HG03469 (cell line): ENCODE measurements at regions not wholly inside any gene's neighbourhood (a gene's known extent, or its start where the extent isn't known, plus 50 kb on each side); places are given as distances from the start of the nearest gene placed in this dataset.

Source experiments
- ATAC-seq: cut with Tn5 transposase; IDR thresholded peaks from one replicate; pipeline ENCODE4 v1.9.1; 2021; ENCODE audit warnings: mild to moderate bottlenecking, moderate library complexity, moderate number of reproducible peaks; ENCODE audit not compliant: unreplicated experiment

DNA sequence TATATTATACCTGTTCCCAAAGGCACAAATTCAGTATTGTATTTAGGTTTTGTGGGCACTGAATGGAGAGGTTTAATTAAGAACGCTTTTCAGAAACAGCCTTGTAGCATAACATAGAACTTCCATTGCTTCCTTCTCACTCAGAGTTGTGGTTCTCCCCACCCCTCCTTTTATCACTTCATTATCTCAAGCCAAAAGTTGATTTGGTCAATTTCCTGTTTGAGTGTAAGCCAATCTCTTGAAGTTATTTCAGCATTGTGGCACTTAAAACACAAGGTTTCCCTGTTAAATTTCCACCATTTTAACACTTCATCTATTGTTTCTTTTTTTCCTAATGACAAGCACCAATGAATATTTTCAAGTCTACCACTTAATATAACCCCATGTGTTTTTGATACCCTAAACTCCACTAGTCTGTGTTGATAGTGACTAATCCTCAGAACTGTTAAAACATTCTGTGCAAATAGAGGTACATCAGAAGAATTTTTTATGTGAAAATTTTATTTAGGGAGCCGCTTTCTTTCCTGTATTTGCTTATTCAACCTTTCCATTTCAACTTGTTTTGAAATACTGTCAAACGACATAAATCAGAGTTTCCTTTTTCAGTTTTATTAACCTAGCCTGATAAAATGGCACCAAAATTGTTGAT is 340.1 kb downstream of the BCAT1 start:
- ATAC-seq: no peak

DNA sequence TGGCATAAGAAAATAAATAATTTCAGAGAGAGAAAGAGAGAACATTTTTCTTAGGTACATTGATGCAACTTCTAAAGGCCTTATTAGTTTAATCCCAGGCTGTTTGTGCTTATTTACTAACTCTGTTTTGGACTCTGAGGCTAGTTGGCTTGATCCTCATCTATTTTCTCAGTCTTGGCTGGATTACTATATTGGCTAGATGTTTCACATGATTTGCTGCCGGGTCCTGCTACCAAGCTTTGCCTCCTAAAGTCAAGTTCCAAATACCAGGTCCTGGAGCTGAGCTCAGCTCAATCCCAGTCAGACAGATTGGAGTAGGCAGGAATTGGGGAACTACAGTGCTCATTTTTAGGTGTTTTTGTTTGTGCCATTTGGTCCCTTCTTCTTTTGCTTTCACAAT is 340.8 kb downstream of the BCAT1 start:
- no peak for ATAC-seq

DNA sequence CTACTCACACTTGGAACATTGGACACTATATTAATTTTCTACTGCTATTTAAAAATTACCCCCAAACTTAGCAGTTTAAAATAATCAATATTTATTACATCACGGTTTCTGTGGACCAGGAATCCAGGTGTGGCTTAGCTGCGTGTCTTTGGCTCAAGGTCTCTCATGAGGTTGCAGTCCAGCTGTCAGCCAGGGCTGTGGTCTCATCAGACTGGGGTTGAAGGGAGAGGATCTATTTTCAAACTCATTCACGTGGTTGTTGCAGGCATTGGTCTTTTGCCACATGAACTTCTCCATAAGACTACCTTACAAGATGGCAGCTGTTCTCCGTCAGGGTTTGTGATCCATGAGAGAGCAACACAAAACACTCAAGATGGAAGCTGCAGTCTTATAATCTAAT is 343.0 kb downstream of the BCAT1 start:
- no peak for ATAC-seq

DNA sequence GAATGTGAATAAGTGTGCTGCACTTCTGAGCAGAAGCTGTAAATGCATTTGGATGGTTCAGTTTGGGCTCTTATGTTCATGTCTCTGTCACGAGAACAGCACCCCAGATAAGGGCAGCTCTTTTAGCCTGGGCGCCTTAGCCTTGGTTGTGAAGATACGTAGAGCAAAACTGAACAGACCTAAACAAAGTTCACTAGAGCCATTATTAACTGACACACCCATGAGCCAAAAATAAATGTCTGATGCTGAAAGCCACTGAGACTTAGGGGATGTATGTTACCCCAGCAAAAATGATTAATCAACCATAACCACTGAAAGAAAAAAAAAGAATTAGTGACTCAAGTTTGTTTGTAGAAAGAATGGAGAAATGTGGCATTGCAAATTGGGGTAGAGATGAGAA is 343.4 kb downstream of the BCAT1 start:
- no peak for ATAC-seq

DNA sequence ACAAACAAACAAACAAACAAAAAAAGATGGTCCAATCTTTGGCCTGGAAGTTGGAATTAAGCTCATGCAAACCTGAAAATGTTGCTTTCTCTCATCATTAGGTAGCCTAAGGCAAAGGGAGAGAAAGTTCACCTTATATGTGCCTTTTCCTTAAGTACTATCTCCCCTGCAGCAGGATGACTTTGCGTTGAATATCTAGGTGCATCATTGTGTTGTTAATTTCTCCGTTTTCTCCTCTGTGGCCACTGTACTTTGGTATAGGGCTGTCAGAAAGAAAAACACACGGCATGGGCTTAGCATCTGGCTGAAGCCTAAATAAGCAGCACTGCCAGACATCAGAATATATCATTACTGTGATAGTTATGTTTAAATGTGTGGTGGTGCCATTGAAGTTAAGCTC is 345.5 kb downstream of the BCAT1 start:
- ATAC-seq: no peak

DNA sequence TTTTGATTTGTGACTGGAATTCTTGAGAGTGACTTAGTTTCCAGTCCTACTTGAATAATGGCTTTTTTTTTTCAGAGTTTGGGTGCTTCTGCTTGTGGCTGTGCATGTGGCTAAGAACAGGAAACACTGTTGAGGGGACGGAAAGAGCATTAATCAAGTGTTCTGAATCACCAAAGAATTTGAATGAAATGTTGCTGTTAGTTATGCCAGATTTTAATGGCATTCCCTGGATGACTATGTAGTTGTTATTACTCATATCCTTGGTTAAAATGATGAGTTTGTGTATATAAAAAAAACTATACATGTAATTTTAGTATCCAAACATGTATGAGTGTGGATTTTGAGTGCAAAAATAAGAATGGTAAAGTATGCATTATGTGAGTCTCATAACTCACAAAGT is 347.9 kb downstream of the BCAT1 start:
- ATAC-seq: no peak

DNA sequence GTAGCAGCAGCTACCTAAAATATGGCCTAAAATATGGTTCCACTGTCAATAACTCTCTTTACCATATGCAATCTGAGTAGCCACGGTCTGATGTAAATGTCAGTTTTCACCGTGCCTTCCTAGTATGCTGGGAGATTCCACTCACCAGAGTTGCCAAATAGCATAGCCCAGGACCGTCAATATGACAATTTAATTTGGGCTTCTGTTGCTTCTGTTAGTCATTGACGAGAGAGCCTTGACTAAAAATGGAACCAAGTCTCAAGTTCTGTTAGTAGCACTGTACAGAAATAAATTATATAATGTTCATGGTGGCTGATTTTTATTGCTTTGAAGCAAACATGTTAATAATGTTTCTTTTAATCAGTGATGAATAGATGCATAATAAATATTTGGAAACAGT is 348.4 kb downstream of the BCAT1 start:
- ATAC-seq: no peak

DNA sequence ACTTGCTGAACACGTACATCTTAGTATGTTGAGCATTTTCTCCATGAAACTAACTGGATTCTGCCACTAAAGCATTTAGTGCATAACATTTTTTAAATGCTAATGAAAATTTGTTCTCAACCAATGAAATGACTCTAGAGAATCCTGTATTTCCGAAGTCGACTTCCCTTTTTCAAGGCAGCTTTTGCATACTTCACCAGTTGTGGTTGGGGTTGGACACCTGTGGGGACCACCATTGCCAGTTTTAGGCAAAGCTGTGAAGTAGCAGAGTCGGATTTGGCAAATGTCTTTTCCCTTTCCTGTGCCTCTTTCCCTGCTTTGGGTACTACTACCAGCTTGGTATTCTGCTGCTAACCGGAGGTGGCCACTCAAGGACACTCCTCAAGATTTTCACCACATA is 349.2 kb downstream of the BCAT1 start:
- ATAC-seq: no peak

DNA sequence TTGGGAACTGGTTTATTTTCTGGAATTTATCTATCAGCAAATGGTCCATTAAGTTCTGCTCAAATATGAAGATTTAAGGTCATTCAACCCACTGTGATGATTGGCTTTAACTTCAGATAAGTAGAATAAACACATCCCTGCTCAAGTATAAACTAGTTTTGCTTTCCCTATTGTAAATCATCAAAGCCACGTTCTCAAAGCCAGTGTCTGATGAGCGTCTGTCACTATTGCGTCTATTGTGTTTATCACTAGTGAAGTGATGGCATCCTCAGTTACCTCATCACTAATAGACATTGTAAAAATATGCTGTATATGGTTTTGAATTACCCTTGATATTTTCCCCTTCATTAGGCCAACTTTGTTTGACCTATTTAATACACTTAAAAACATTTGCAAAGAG is 351.3 kb downstream of the BCAT1 start:
- ATAC-seq: no peak

DNA sequence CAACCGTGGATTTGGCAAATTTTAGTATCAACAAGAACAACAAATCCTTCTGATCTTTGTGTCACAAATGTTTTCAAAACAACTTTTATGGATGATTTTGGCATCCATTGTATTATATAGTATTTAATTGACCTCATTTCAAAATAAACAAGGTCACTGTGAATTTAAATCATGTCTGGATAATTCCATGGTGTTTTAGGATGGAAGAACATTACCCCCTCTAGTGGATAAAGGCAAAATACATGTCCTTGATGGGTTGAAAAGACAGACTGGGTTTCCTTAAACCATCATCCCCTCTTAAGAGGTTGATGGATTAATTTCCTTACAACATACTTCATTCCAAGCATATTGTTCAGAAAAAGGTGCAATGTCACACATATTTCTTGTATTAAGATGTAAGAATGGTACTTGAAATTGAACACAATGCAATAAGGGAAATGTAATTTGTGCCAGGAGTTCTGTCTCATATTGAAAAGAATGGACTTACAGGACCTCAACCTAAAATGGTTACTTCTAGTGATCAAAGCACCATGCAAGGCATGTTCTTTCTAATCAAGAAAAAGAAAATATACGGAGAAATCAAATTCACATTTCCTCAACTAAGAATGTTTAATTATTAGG is 352.0 kb downstream of the BCAT1 start:
- ATAC-seq: no peak

DNA sequence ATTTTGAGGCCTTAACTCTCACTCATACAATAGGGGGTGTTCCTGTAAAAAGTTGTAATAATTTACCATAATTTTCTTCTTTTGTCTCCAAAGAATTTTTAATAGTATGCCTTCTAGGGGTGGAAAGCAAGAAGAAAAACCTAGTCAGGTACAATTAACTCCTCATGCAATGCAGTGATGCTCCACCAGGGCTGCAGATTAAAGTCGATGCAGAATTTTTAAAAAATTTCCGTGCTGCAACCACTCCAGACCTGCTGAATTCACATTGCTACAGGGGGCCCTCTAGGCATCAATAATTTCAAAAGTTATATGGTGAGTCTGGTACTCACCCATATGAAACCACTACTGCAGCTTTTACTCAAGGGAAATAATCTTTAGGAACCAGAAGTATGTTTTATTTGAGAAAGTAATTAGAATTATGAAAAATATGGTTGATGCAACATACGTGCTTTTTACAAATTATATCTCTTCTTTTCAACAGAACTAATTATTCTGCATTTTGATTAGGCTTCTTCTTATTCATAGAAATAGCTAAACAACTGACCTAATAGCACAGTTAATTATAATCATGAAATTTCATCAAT is 353.2 kb downstream of the BCAT1 start:
- no peak for ATAC-seq

DNA sequence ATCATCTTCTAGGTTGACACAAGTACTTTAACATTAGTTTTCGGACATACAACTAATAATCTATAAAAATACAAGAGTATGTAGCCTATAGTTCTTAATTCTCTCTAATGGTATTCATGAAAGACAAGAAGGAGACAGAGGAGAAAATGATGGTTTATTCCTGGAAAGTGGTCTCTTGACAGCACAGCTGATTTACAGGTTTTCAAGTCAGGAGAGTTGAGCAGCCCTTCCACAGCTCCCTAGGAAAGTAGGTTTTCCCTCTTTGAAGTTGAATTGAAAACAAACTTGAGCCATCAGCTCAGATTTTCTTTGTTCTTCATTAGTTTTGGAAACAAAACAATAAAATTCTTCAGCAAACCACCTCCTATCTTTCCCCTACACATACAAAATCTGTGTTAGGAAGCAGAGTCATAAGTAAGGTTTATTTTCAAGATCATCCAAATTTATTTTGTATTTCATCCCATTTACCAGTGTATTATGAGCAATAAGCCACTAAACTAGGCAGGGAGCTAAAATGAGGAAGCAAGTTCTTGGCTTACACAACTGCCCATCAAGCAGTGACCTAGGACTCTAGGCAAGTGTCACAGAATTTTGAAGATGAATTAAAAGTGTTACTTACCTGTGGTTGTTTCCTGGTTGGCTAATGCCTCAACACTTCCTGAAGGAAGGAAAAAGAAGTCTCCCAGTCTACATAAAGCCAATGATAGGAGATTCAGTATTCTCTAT is 357.0 kb downstream of the BCAT1 start:
- ATAC-seq: no peak

DNA sequence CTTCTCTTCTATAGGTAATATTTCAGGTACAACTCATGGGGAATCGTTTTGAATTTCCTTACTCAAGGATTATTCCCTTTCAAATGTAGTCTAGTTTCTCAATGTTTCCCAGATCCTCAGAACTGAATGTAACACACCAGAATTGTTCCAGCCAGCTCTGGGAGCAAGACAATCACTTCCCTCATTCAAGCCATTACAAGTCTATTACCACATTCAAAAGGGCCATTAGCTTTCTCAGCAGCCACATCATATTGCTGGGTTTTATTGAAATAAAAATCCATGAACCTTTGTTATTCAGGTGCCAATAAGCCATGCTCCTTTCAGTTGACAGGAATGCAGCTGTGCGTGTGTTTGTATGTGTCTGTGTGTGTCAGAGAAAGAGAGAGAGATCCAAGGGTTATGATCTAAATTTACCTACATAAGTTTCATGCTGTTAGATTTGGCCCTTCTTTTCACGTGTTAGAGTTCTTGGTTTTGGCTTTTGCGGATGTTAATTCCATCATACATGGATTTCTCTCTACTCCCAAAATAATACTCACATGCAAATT is 357.7 kb downstream of the BCAT1 start:
- ATAC-seq: no peak

DNA sequence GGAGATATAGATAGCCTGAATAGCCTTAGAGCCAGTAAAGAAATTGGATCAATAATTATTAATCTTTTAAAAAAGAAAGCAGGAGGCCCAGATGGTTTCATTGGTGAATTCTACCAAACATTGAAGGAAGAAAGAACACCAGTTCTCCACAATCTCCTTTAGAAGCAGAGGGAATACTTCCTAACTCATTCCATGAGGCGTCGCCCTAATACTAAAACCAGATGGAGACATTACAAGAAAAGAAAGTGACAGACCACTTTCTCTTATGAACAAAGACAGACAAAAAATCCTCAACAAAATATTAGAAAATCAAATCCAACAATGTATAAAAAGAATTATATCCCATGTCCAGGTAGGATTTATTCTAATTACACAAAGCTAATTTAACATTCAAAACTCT is 362.6 kb downstream of the BCAT1 start:
- ATAC-seq: no peak

DNA sequence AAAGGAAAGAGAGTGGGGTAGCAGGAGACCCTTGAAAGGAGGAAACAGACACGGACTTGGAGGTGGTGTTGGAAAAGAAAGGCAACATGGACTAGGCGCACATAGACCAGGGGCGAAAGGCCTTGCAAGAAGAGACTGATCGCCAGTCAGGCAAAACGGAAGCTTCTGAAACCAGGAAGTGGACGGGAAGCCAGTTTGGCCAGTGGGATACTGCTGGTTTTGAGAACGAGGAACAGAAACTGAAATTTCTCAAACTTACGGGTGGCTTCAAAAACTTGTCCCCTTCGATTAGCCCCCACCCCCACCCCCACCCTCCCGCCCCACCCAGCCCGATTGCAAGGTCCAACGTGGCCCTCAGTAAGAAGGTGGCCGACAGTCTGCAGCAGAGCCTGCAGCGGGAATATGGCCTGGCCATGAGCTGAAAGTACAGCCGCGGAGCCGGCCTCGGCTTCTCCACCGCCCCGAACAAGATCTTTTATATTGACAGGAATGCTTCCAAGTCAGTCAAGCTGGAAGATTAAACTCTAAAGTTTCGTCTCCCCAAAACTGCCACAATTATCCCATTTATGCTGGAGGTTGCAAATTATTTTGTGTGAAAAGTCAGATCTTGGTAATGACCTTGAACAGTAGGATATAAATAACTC is 364.7 kb downstream of the BCAT1 start:
- no peak for ATAC-seq

DNA sequence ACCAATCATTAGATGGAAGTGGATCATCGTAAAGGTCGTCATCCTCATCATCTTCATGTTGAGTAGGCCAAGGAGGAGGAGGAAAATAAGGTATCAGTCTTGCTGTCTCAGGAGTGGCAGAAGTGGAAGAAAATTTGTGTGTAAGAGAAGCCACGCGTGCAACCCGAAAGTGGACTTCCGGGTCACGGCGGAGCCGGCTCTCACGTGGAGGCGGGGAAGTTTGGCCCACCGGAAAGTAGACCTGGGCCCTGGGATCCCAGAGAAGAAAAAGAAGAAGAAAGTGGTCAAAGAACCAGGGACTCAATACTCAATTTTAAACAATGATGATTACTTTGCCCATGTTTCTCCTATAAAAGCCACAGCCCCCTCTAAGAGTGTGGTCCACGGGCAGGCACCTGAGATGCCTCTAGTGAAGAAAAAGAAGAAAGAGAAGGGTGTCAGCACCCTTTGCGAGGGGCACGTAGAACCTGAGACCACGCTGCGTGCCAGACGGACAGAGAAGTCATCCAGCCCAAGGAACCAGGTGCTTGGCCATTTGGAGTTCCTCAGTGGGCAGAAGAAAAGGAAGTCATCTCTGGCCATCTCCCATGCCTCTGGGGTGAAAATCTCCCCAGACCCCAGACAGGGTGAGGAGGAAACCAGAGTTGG is 365.8 kb downstream of the BCAT1 start:
- no peak for ATAC-seq

DNA sequence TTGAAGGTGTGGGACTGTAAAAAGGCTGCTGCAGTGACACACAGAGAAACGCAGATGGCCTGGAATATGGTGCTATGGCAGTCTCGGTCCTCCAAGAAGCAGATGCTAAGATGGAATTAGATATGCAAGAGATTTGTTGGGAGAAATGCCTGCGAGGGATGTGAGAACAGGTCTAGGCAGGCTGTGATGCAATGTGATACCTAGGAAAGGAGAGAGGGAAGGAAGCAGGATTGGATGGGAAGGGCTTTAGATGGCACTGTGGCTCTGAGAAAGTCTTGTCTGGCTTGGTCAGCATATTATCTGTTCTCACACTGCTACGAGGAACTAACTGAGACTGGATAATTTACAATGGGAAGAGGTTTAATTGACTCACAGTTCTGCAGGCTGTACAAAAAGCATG is 374.4 kb downstream of the BCAT1 start:
- ATAC-seq: no peak

DNA sequence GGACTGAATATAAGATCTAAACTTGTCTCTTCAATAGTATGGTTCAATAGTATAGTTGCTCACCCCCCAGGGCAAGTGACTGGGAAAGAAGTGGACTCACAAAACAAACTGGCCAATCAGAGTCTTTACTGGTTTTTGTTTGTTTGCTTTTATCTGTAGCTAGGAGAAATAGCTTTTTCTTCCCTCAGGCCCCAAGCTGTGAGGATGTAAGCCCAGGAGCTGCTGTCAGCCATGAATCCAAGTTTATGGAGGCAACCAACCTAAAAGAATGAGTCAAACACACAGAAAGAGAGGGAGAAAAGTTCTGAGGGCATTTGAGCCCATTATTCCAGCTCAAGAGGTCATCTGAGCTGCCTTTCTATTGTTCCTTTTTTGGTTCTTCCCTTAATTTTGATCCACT is 375.3 kb downstream of the BCAT1 start:
- no peak for ATAC-seq

DNA sequence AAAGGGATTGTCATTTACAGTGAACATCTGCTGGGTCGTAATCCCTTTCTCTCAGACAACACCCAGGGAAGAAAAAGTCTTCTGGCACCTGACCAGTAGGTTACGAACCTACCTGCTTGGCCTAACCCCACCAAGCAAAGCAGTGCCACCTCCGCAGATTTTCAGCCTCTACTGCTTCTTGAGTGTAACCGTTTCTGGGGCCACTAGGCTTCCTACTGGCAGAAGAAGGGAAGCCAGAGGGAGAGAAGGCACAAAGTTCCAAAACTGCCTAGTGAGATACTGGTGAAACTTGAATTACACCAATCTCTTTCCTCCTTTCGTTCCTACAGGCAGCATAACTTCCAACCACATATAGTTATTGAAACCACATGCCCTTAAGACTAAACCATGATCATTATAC is 383.6 kb downstream of the BCAT1 start:
- ATAC-seq: no peak

DNA sequence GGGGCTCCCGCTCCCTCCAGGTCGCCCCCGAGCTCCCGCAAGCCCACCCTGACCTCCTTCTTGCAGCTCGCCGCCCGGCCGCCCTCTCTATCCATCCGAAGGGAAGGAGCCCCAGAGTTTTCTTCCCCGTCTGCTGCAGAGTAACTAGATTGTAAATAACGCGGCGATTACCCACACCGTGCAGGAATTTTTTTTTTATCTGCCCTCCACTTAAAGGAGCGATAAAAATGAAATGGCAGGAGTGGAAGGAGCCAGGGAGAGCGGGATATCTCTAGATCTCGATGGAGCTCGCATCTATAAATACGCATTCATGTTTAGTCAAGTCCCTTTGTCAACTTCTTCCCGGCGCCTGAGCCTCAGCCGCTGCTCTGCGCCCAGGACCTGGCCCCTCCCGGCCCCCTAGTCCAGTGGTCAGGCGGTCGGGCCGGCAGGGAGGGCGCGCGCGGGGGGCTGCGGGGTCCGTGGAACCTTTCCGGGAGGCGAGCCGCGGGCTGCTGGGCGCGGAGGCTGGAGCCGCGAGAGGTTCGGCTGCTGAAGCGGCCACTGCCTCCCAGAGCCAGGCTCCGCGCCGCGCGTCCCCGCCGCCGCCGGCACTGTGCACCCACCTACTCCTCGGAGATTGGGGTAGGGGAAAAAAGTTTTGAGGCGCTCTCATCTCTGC is 386.0 kb downstream of the BCAT1 start:
- no peak for ATAC-seq
